ENCODE measurements at regions not wholly inside any gene's neighbourhood (a gene's known extent, or its start where the extent isn't known, plus 50 kb on each side); places are given as distances from the start of the nearest gene placed in this dataset.

- no peak for TF ChIP-seq POLR2A (IDR thresholded peaks at IDR 0.05)
- TF ChIP-seq, protein P1, sequence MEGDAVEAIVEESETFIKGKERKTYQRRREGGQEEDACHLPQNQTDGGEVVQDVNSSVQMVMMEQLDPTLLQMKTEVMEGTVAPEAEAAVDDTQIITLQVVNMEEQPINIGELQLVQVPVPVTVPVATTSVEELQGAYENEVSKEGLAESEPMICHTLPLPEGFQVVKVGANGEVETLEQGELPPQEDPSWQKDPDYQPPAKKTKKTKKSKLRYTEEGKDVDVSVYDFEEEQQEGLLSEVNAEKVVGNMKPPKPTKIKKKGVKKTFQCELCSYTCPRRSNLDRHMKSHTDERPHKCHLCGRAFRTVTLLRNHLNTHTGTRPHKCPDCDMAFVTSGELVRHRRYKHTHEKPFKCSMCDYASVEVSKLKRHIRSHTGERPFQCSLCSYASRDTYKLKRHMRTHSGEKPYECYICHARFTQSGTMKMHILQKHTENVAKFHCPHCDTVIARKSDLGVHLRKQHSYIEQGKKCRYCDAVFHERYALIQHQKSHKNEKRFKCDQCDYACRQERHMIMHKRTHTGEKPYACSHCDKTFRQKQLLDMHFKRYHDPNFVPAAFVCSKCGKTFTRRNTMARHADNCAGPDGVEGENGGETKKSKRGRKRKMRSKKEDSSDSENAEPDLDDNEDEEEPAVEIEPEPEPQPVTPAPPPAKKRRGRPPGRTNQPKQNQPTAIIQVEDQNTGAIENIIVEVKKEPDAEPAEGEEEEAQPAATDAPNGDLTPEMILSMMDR (IDR thresholded peaks at IDR 0.05) = no peak
Measured at GRCh38 chr11:36750349-36750748, 152.3 kb upstream of the RAG2 start.

Measured in uterus (tissue), 2 donors.